ENCODE measurements at regions not wholly inside any gene's neighbourhood (a gene's known extent, or its start where the extent isn't known, plus 50 kb on each side); places are given as distances from the start of the nearest gene placed in this dataset.

DNA sequence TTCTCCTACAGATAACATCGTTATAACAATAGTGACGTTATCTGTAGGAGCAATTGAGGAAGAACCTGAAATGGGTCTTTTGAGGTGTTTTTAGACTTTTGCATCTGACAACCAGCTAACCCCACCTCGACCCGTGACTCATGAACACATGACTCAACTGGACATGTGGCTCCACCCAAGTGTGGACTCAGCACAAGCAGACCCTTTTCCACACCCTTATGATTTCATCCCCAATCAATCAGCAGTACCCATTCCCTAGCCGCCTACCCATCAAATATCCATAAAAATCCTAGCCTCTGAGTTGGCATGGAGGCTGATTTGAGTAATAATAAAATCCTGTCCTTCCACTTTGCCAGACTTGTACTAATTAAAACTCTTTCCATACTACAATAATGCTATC lies 255.4 kb downstream of the ARPP21 start:
- no peak overlapping the region for H2BK12ac ChIP-seq (ENCODE audit: low read depth, low read length)
- H2AFZ ChIP-seq (ENCODE audit: low read length): no peak overlapping the region
- no peak overlapping the region for H4K8ac ChIP-seq (ENCODE audit: extremely low read depth, insufficient read depth, low read length)
- no peak overlapping the region for H2BK15ac ChIP-seq (ENCODE audit: low read length)
- no peak overlapping the region for H3K14ac ChIP-seq (ENCODE audit: insufficient read length)
- H3K23me2 ChIP-seq (ENCODE audit: low read depth, low read length): no peaks in the 10 kb centered on the region; the same call in 1 of the 2 replicates
- CTCF ChIA-PET (ENCODE audit: partially characterized antibody): interaction anchor here (2.8 kb wide), 1 partner anchor 13 kb away, joined by 13 read pairs; no protein-coding TSS in a partner anchor
- H2BK5ac ChIP-seq (ENCODE audit: low read depth, low read length): no peak overlapping the region
- H3K4me1 ChIP-seq (replicated peaks in 1 of 4; ENCODE audit: control insufficient read depth in 3 of 4, insufficient read depth in 4 of 4, low read length in 3 of 4): 0 out of 7 replicates have a peak, but pooled peaks cover 0 to 4% (median 0%) of the 10 kb centered on the region in 4 experiments
- H2BK20ac ChIP-seq (ENCODE audit: low read length): no peak overlapping the region
- no peak overlapping the region for H3K18ac ChIP-seq (ENCODE audit: extremely low read depth, low read length)
- H4K20me1 ChIP-seq (replicated peaks in 1 of 2; ENCODE audit: control insufficient read depth in 1 of 2, insufficient read depth in 2 of 2, low read length in 2 of 2): no peaks in the 10 kb centered on the region
- 90% methylated on average over 5 of the region's 5 CpGs; no CpG with 5 or more reads in 1 of the 2 experiments for WGBS, 2 experiments (ENCODE audit: extremely low coverage in 1 of 2, insufficient coverage in 1 of 2, insufficient read length in 1 of 2, insufficient replicate concordance in 2 of 2, low coverage in 1 of 2, low lambda C conversion rate in 2 of 2, missing lambda C conversion rate in 1 of 2)
- no peak overlapping the region for H3K27ac ChIP-seq (ENCODE audit: low read depth, low read length)
- POLR2A ChIA-PET (ENCODE audit: partially characterized antibody): no interaction called here
- no peak overlapping the region for H3K4ac ChIP-seq (replicated peaks; ENCODE audit: insufficient read length, low read depth, low read length)
- H3K9ac ChIP-seq (replicated peaks in 1 of 4; ENCODE audit: extremely low read depth in 1 of 4, low read depth in 3 of 4, low read length in 3 of 4): no peak overlapping the region
- H3K56ac ChIP-seq (replicated peaks; ENCODE audit: insufficient read length, low read depth, low read length): no peak overlapping the region
- H4K5ac ChIP-seq (ENCODE audit: insufficient read length, low read depth, low read length): no peak overlapping the region
- no peak overlapping the region for H3K4me3 ChIP-seq (ENCODE audit: extremely low read depth in 1 of 4, insufficient read depth in 2 of 4, low read depth in 3 of 4, low read length in 4 of 4)
- DNase-seq (ENCODE audit: low read depth in 1 of 2, low spot score in 2 of 2) (no peak), FAIRE-seq (no peak)
- no peak overlapping the region for H3K4me2 ChIP-seq (ENCODE audit: insufficient read depth in 1 of 2, low read depth in 2 of 2, low read length in 2 of 2)
- peaks cover 0 to 6% of the 10 kb centered on the region in 2 experiments; a peak in 1 of 4 replicates for H3K9me3 ChIP-seq (ENCODE audit: insufficient read depth in 2 of 2, low read depth in 1 of 2, low read length in 1 of 2)
- no peaks in the 10 kb centered on the region for H3K79me1 ChIP-seq (ENCODE audit: low read depth, low read length)
- H3K27me3 ChIP-seq (replicated peaks in 1 of 4; ENCODE audit: control insufficient read depth in 3 of 4, extremely low read depth in 1 of 4, insufficient read depth in 3 of 4, low read length in 3 of 4): no peaks in the 10 kb centered on the region
- H3K79me2 ChIP-seq (ENCODE audit: control insufficient read depth in 1 of 2, insufficient read depth in 2 of 2, low read length in 2 of 2): no peaks in the 10 kb centered on the region
- no peak overlapping the region for H3K23ac ChIP-seq (ENCODE audit: insufficient read length)
- no peak overlapping the region for H2BK120ac ChIP-seq (replicated peaks; ENCODE audit: low read depth, low read length)
- TF ChIP-seq HDAC6 (IDR thresholded peaks at IDR 0.05; ENCODE audit: low read depth, low read length) (no peak), BCL11A (IDR thresholded peaks at IDR 0.05; ENCODE audit: low read depth in 2 of 2, low read length in 2 of 2) (no peak), PHF8 (conservative IDR thresholded peaks at IDR 0.05; ENCODE audit: low read depth, low read length) (no peak), POLR2A (IDR thresholded peaks at IDR 0.05; ENCODE audit: control extremely low read depth in 1 of 2, low read depth in 2 of 2, low read length in 2 of 2) (no peak), NRF1 (IDR thresholded peaks at IDR 0.05; ENCODE audit: low read depth, low read length) (no peak), USF2 (IDR thresholded peaks at IDR 0.05; ENCODE audit: low read length) (no peak), CREB1 (IDR thresholded peaks at IDR 0.05) (no peak), SIX5 (IDR thresholded peaks at IDR 0.05; ENCODE audit: low read depth, low read length) (no peak), MAFK (IDR thresholded peaks at IDR 0.05; ENCODE audit: low read depth, low read length) (no peak), EGR1 (IDR thresholded peaks at IDR 0.05; ENCODE audit: borderline replicate concordance, low read depth, low read length) (no peak), RAD21 (IDR thresholded peaks at IDR 0.05 in 1 of 2, conservative IDR thresholded peaks at IDR 0.05 in 1 of 2; ENCODE audit: low read depth in 2 of 2, low read length in 2 of 2) (no peak), TBP (IDR thresholded peaks at IDR 0.05; ENCODE audit: low read depth, low read length) (no peak), KDM4A (IDR thresholded peaks at IDR 0.05; ENCODE audit: low read depth, low read length, severe bottlenecking) (no peak), KDM1A (IDR thresholded peaks at IDR 0.05; ENCODE audit: borderline replicate concordance, low read length) (no peak), FOSL1 (IDR thresholded peaks at IDR 0.05; ENCODE audit: insufficient read depth, low read depth, low read length) (no peak)
- H2AK5ac ChIP-seq (ENCODE audit: low read depth, low read length): no peak overlapping the region
- H3K36me3 ChIP-seq (ENCODE audit: control insufficient read depth in 2 of 4, insufficient read depth in 4 of 4, low read length in 3 of 4): no peaks in the 10 kb centered on the region
- no peak overlapping the region for H4K91ac ChIP-seq (replicated peaks; ENCODE audit: insufficient read length, low read length)

Measured in H1 (cell line).